Heart left ventricle (tissue), 13 donors: ENCODE measurements at regions not wholly inside any gene's neighbourhood (a gene's known extent, or its start where the extent isn't known, plus 50 kb on each side); places are given as distances from the start of the nearest gene placed in this dataset.

Source experiments
- CTCF ChIP-seq, 12 donors: fragments of 200-600 bp; sonication (generic) in 4 of 12; IDR thresholded peaks; one replicate each; pipeline versions ENCODE4 v1.5.0 to v1.8.0; 2018 to 2022; ENCODE audit warnings: antibody characterized with exemption in 12 of 12, mild to moderate bottlenecking in 5 of 12
- POLR2A ChIP-seq, 2 donors: fragments of 450-650 bp; IDR thresholded peaks; one replicate each; pipeline ENCODE4 v1.6.1; 2017; ENCODE audit warnings: antibody characterized with exemption in 2 of 2, mild to moderate bottlenecking in 2 of 2, moderate library complexity in 2 of 2
- donor health status: ischemic (EF 13 %, LVEDD 7.1; RV severe dilation, severe dysfunction).
- donor health status: DM: no; HTN: yes; CAD: no.
- donor health status: DM: no; HTN: no; CAD: no.
- donor health status: ischemic (EF 25% LVEDD 6.9; RV normal size, moderate dysfunction).
- donor health status: ischemic (EF 25% LVEDD 5.7; RV mildly dilated, moderate dysfunction).
- donor health status: ischemic (EF 35%, LVEDD 5.7; RV mildly dilated, moderate dysfunction).
- donor health status: nonischemic (EF 11% LVEDD 7.7; RV severe dilation, severe dysfunction).
- donor health status: DM: yes; HTN: yes; CAD: no.
- donor health status: PGD.
- donor health status: ischemic (EF 29% LVEDD 5.4; RV normal size, mild dysfunction).
- donor health status: nonischemic (EF 23%, LVEDD 6.1; RV moderate dilation, normal function).

DNA sequence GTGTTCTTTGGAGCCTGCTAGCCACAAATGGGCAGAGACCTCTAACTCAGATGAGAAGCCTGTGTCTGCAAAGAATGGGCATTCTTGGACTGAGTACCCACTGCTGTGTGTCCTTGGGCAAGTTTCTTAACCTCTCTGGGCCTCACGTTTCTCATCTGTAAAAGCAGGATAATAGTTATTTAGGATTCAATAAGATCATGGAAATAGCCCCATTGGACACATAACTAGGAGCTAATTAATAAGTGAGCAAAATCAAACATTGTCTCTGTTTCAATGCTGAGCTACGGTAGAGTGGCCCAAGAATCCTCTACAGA lies 61.2 kb upstream of the WNT7B start:
- no peak for TF ChIP-seq POLR2A (IDR thresholded peaks at IDR 0.05)
- TF ChIP-seq CTCF (IDR thresholded peaks at IDR 0.05) = no peak
